Peyer's patch (tissue), 4 donors: ENCODE measurements at regions not wholly inside any gene's neighbourhood (a gene's known extent, or its start where the extent isn't known, plus 50 kb on each side); places are given as distances from the start of the nearest gene placed in this dataset.

Source experiments
- DNase-seq, 3 donors: peaks; one replicate each; pipeline ENCODE4 v3.0.0-alpha.2; 2017 to 2019
- H3K27ac ChIP-seq, 4 donors: fragments of 200-600 bp; sonication (generic); one replicate each; pipeline ENCODE4 v1.5.1; 2016 to 2019
- H3K27me3 ChIP-seq, 2 donors: fragments of 200-600 bp; sonication (generic); one replicate each; pipeline ENCODE4 v1.5.1; 2019
- H3K36me3 ChIP-seq, 3 donors: fragments of 200-600 bp; sonication (generic); one replicate each; pipeline ENCODE4 v1.5.1; 2016 to 2019
- H3K4me1 ChIP-seq, 4 donors: fragments of 200-600 bp; sonication (generic); one replicate each; pipeline ENCODE4 v1.5.1; 2016 to 2019
- H3K4me3 ChIP-seq, 4 donors: fragments of 200-600 bp; sonication (generic); 1 replicate in 3 of 4; 2 replicates in 1 of 4; pipeline ENCODE4 v1.5.1; 2016 to 2019; ENCODE audit warnings: mild to moderate bottlenecking in 1 of 4
- H3K9me3 ChIP-seq, 4 donors: fragments of 200-600 bp; sonication (generic); one replicate each; pipeline ENCODE4 v1.5.1; 2016 to 2019; ENCODE audit warnings: mild to moderate bottlenecking in 1 of 4
- CTCF ChIP-seq, 6 experiments: fragments of 450-650 bp in 4 of 6; fragments of 200-600 bp in 2 of 6; sonication (generic) in 1 of 6; IDR thresholded peaks; one replicate each; pipeline ENCODE4 v1.5.1; 2017 to 2019; ENCODE audit warnings: antibody characterized with exemption in 6 of 6, mild to moderate bottlenecking in 3 of 6, moderate library complexity in 1 of 6
- POLR2A ChIP-seq, 2 donors: fragments of 450-650 bp; IDR thresholded peaks; one replicate each; pipeline ENCODE4 v1.5.1; 2017; ENCODE audit warnings: antibody characterized with exemption in 2 of 2, mild to moderate bottlenecking in 2 of 2, moderate library complexity in 2 of 2

DNA sequence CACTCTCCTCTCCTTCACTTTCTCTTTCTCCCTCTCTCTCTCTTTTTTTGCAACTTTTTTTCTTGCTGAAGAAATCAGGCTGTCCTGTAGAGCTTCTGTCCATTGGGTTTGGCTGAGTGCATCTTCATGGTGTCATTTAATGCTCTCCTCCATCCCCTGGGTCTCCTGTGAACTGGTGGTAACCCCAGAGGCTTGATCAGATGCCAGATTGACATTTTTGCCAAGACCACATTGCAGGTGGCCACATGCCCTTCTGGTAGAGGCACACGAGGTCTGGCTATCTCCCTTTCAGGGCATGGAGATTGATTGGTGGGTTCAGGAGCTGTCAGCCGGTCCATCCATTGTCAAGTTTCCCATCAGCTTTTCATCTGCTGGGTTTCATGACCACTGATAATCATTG lies 188.3 kb upstream of the MYL2 start:
- Histone ChIP-seq H3K4me1 (no peaks in the 10 kb centered on the region), H3K9me3 (no peaks in the 10 kb centered on the region), H3K27ac (no peak overlapping the region), H3K36me3 (no peaks in the 10 kb centered on the region), H3K27me3 (no peaks in the 10 kb centered on the region), H3K4me3 (no peak overlapping the region)
- DNase-seq = no peak
- TF ChIP-seq POLR2A (IDR thresholded peaks at IDR 0.05) (no peak), CTCF (IDR thresholded peaks at IDR 0.05) (no peak)

DNA sequence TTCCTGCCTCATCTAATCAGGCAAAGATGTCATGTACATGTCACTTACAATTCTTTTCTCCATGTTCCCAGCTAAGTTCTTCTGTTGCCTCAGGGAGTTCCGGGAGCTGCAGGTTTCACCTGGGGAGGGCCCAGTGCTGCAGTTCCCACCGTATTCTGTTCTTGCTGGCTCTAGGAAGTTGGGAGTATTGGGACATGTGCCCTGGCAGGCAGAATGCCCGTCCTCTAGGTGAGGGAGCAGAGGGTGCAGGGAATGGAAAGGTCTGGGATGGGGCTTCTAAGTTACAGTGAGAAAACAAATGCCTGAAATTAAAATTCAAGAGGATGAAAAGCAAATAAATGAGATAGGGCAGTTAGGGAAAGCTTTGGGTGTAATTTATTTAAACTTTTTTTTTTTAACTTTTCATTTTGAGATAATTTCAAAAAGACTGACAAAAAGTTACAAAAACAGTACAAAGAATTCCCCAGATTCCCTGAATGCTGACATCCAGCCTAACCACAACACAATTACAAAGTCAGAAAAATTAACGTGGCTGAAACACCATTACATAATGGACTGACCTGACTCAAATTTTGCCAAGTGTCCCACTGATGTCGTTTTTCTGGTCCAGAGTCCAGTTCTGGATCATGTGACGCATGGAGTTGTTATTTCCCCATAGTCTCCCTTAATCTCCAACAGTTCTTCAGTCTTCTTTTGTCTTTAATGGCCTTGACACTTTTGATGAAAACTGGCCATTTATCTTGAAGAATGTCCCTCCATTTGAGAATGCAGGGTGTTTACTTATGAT lies 187.2 kb upstream of the MYL2 start:
- Histone ChIP-seq H3K9me3 (no peaks in the 10 kb centered on the region), H3K27ac (no peak overlapping the region), H3K36me3 (no peaks in the 10 kb centered on the region), H3K4me3 (no peak overlapping the region), H3K27me3 (no peaks in the 10 kb centered on the region), H3K4me1 (no peaks in the 10 kb centered on the region)
- no peak for DNase-seq
- no peak for TF ChIP-seq CTCF (IDR thresholded peaks at IDR 0.05)
- TF ChIP-seq POLR2A (IDR thresholded peaks at IDR 0.05) = no peak

GRCh38 chr12:111105294-111105693 lies 184.9 kb upstream of the MYL2 start:
- H3K27me3 ChIP-seq = no peaks in the 10 kb centered on the region
- TF ChIP-seq POLR2A (IDR thresholded peaks at IDR 0.05) (no peak), CTCF (IDR thresholded peaks at IDR 0.05) (no peak)
- no peak for DNase-seq
- H3K27ac ChIP-seq = no peak overlapping the region
- H3K4me1 ChIP-seq = no peaks in the 10 kb centered on the region
- no peaks in the 10 kb centered on the region for H3K36me3 ChIP-seq
- no peak overlapping the region for H3K4me3 ChIP-seq
- H3K9me3 ChIP-seq = no peaks in the 10 kb centered on the region

GRCh38 chr12:111103583-111103982 lies 183.2 kb upstream of the MYL2 start:
- Histone ChIP-seq H3K4me3 (no peak overlapping the region), H3K27me3 (no peaks in the 10 kb centered on the region), H3K4me1 (no peaks in the 10 kb centered on the region), H3K9me3 (no peaks in the 10 kb centered on the region), H3K27ac (no peak overlapping the region), H3K36me3 (no peaks in the 10 kb centered on the region)
- DNase-seq = no peak
- TF ChIP-seq CTCF (IDR thresholded peaks at IDR 0.05) (no peak), POLR2A (IDR thresholded peaks at IDR 0.05) (no peak)

DNA sequence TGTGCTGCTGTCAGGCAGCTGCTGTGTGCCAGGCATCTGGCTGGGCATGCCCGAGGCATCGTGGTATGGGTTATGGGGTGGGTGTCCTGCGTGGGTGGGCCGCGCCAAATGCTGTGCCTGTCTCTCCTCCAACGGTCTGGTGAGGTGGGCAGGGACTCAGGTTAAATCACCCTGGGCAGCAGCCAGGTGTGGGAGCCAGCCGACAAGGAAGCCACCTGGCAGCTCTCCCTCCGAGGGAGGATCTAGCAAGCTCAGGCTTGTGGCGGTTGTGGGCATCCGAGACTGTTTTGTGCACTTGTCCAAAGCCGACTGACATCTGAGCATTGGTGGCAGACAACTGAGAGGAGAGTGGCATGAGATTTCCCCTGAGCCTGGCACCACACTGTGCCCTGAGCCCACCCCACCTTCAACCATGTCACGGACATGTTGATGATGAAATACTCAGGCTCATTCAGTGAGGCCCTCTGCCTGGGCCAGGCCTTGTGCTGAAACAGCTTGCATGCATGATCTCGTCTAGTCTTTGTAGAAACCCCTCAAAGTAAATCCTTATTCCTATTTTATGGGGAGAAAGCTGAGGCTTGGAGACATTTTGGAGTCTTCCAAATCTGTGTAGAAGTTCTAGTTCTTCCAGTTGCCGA lies 181.8 kb upstream of the MYL2 start:
- no peaks in the 10 kb centered on the region for H3K36me3 ChIP-seq
- TF ChIP-seq CTCF (IDR thresholded peaks at IDR 0.05) = no peak
- no peak for TF ChIP-seq POLR2A (IDR thresholded peaks at IDR 0.05)
- H3K9me3 ChIP-seq = no peaks in the 10 kb centered on the region
- H3K4me1 ChIP-seq = no peaks in the 10 kb centered on the region
- DNase-seq = no peak
- H3K27ac ChIP-seq = no peak overlapping the region
- H3K4me3 ChIP-seq = no peak overlapping the region
- no peaks in the 10 kb centered on the region for H3K27me3 ChIP-seq
